T-helper 2 cell treated with Interferon-gamma antibody and Interleukin-4, amounts not matched to agents 5 μg/mL and 100 μg/mL, for 36 hours (primary cell): ENCODE measurements at regions not wholly inside any gene's neighbourhood (a gene's known extent, or its start where the extent isn't known, plus 50 kb on each side); places are given as distances from the start of the nearest gene placed in this dataset.

Source experiments
- DNase-seq: peaks from one replicate; pipeline ENCODE4 v3.0.0; 2021; ENCODE audit warnings: low spot score
- H3K27ac Mint-ChIP-seq: one replicate; pipeline ENCODE4 v1.8.0; 2021; ENCODE audit warnings: mild to moderate bottlenecking, mixed read lengths
- H3K27me3 Mint-ChIP-seq: one replicate; pipeline ENCODE4 v1.8.0; 2021; ENCODE audit warnings: low read depth, mixed read lengths
- H3K36me3 Mint-ChIP-seq: one replicate; pipeline ENCODE4 v1.8.0; 2021; ENCODE audit warnings: low read depth, mixed read lengths
- H3K4me1 Mint-ChIP-seq: one replicate; pipeline ENCODE4 v1.8.0; 2021; ENCODE audit warnings: low read depth, mixed read lengths
- H3K4me3 Mint-ChIP-seq: one replicate; pipeline ENCODE4 v1.8.0; 2022; ENCODE audit warnings: mild to moderate bottlenecking, moderate library complexity, mixed read lengths
- H3K9me3 Mint-ChIP-seq: one replicate; pipeline ENCODE4 v1.8.0; 2021; ENCODE audit warnings: mixed read lengths

- H3K9me3 Mint-ChIP-seq, result no peaks in the 10 kb centered on the region
Observed at GRCh38 chr2:16279641-16280040, 339.3 kb downstream of the MYCN start.

GRCh38 chr2:16279201-16279570, 338.8 kb downstream of the MYCN start:
- no peak overlapping the region for H3K4me3 Mint-ChIP-seq
- no peaks in the 10 kb centered on the region for H3K36me3 Mint-ChIP-seq
- DNase-seq, result no peak
- no peak overlapping the region for H3K27ac Mint-ChIP-seq
- no peaks in the 10 kb centered on the region for H3K4me1 Mint-ChIP-seq
- no peaks in the 10 kb centered on the region for H3K9me3 Mint-ChIP-seq
- H3K27me3 Mint-ChIP-seq, result no peaks in the 10 kb centered on the region

More at GRCh38 chr2:16279641-16280040, 339.3 kb downstream of the MYCN start:
- Mint-ChIP-seq H3K27me3 (no peaks in the 10 kb centered on the region), H3K4me1 (no peaks in the 10 kb centered on the region), H3K27ac (no peak overlapping the region), H3K4me3 (no peak overlapping the region), H3K36me3 (no peaks in the 10 kb centered on the region)
- no peak for DNase-seq

GRCh38 chr2:16278421-16279200, 338.3 kb downstream of the MYCN start:
- H3K4me3 Mint-ChIP-seq, result no peak overlapping the region
- no peaks in the 10 kb centered on the region for H3K27me3 Mint-ChIP-seq
- no peak for DNase-seq
- no peaks in the 10 kb centered on the region for H3K36me3 Mint-ChIP-seq
- H3K9me3 Mint-ChIP-seq, result no peaks in the 10 kb centered on the region
- no peaks in the 10 kb centered on the region for H3K4me1 Mint-ChIP-seq
- H3K27ac Mint-ChIP-seq, result no peak overlapping the region

- Mint-ChIP-seq H3K36me3 (no peaks in the 10 kb centered on the region), H3K27ac (no peak overlapping the region), H3K4me3 (no peak overlapping the region), H3K9me3 (no peaks in the 10 kb centered on the region), H3K27me3 (no peaks in the 10 kb centered on the region), H3K4me1 (no peaks in the 10 kb centered on the region)
- no peak for DNase-seq
Observed at GRCh38 chr2:16277117-16277516, 336.8 kb downstream of the MYCN start.

- no peak overlapping the region for H3K27ac Mint-ChIP-seq
- no peak overlapping the region for H3K4me3 Mint-ChIP-seq
- DNase-seq, result no peak
- no peaks in the 10 kb centered on the region for H3K4me1 Mint-ChIP-seq
- no peaks in the 10 kb centered on the region for H3K27me3 Mint-ChIP-seq
- H3K36me3 Mint-ChIP-seq, result no peaks in the 10 kb centered on the region
- no peaks in the 10 kb centered on the region for H3K9me3 Mint-ChIP-seq
Observed at GRCh38 chr2:16275661-16276060, 335.3 kb downstream of the MYCN start.

GRCh38 chr2:16275131-16275530, 334.8 kb downstream of the MYCN start:
- Mint-ChIP-seq H3K4me3 (no peak overlapping the region), H3K27ac (no peak overlapping the region), H3K9me3 (no peaks in the 10 kb centered on the region), H3K27me3 (no peaks in the 10 kb centered on the region), H3K4me1 (no peaks in the 10 kb centered on the region), H3K36me3 (no peaks in the 10 kb centered on the region)
- no peak for DNase-seq

GRCh38 chr2:16273111-16273510, 332.8 kb downstream of the MYCN start:
- H3K36me3 Mint-ChIP-seq, result no peaks in the 10 kb centered on the region
- no peaks in the 10 kb centered on the region for H3K9me3 Mint-ChIP-seq
- no peaks in the 10 kb centered on the region for H3K4me1 Mint-ChIP-seq
- no peaks in the 10 kb centered on the region for H3K27me3 Mint-ChIP-seq
- no peak for DNase-seq
- no peak overlapping the region for H3K4me3 Mint-ChIP-seq
- no peak overlapping the region for H3K27ac Mint-ChIP-seq

GRCh38 chr2:16272038-16272788, 331.9 kb downstream of the MYCN start:
- H3K9me3 Mint-ChIP-seq, result no peaks in the 10 kb centered on the region
- no peaks in the 10 kb centered on the region for H3K27me3 Mint-ChIP-seq
- no peak overlapping the region for H3K27ac Mint-ChIP-seq
- no peaks in the 10 kb centered on the region for H3K4me1 Mint-ChIP-seq
- no peak overlapping the region for H3K4me3 Mint-ChIP-seq
- H3K36me3 Mint-ChIP-seq, result no peaks in the 10 kb centered on the region
- DNase-seq, result no peak

GRCh38 chr2:16271231-16271896, 331.0 kb downstream of the MYCN start:
- Mint-ChIP-seq H3K9me3 (no peaks in the 10 kb centered on the region), H3K27ac (no peak overlapping the region), H3K4me3 (no peak overlapping the region), H3K27me3 (no peaks in the 10 kb centered on the region), H3K36me3 (no peaks in the 10 kb centered on the region), H3K4me1 (no peaks in the 10 kb centered on the region)
- no peak for DNase-seq

GRCh38 chr2:16270441-16270840, 330.1 kb downstream of the MYCN start:
- Mint-ChIP-seq H3K4me3 (no peak overlapping the region), H3K4me1 (no peaks in the 10 kb centered on the region), H3K27me3 (no peaks in the 10 kb centered on the region), H3K9me3 (no peaks in the 10 kb centered on the region), H3K36me3 (no peaks in the 10 kb centered on the region), H3K27ac (no peak overlapping the region)
- no peak for DNase-seq

GRCh38 chr2:16268301-16269000, 328.1 kb downstream of the MYCN start:
- H3K36me3 Mint-ChIP-seq, result no peaks in the 10 kb centered on the region
- H3K27me3 Mint-ChIP-seq, result no peaks in the 10 kb centered on the region
- no peak overlapping the region for H3K27ac Mint-ChIP-seq
- no peak for DNase-seq
- H3K4me1 Mint-ChIP-seq, result no peaks in the 10 kb centered on the region
- no peaks in the 10 kb centered on the region for H3K9me3 Mint-ChIP-seq
- H3K4me3 Mint-ChIP-seq, result no peak overlapping the region

GRCh38 chr2:16266571-16266970, 326.2 kb downstream of the MYCN start:
- DNase-seq, result no peak
- H3K27ac Mint-ChIP-seq, result no peak overlapping the region
- H3K4me1 Mint-ChIP-seq, result no peaks in the 10 kb centered on the region
- no peaks in the 10 kb centered on the region for H3K36me3 Mint-ChIP-seq
- H3K9me3 Mint-ChIP-seq, result no peaks in the 10 kb centered on the region
- H3K4me3 Mint-ChIP-seq, result no peak overlapping the region
- H3K27me3 Mint-ChIP-seq, result no peaks in the 10 kb centered on the region

- H3K36me3 Mint-ChIP-seq, result no peaks in the 10 kb centered on the region
Observed at GRCh38 chr2:16264931-16265540, 324.7 kb downstream of the MYCN start.

More at GRCh38 chr2:16264931-16265540, 324.7 kb downstream of the MYCN start:
- DNase-seq, result no peak
- Mint-ChIP-seq H3K4me3 (no peak overlapping the region), H3K4me1 (no peaks in the 10 kb centered on the region), H3K27ac (no peak overlapping the region), H3K9me3 (no peaks in the 10 kb centered on the region), H3K27me3 (no peaks in the 10 kb centered on the region)
